ENCODE measurements at regions not wholly inside any gene's neighbourhood (a gene's known extent, or its start where the extent isn't known, plus 50 kb on each side); places are given as distances from the start of the nearest gene placed in this dataset.

DNA sequence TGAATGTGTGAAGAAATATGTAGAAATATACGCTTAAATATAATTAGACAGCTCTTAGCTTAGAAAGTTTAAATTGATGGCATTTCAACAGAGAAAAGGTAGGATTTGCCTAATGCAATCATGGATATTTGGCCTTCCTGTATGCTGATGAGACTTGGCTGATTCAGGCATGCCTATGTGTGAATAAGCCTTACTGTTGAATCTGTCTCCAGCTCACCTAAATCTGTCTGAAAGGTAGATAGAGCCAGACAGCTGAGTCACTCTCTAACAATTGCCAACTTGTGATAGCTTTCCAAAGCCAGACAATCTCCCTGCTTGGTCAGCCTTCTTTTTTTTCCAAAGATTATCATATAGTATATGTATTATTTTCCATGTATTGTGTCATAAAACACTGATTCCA lies 92.8 kb upstream of the FLRT2 start:
- no peak for TF ChIP-seq EZH2 (IDR thresholded peaks at IDR 0.05; ENCODE audit: borderline replicate concordance, low read length)
- TF ChIP-seq, protein P1, sequence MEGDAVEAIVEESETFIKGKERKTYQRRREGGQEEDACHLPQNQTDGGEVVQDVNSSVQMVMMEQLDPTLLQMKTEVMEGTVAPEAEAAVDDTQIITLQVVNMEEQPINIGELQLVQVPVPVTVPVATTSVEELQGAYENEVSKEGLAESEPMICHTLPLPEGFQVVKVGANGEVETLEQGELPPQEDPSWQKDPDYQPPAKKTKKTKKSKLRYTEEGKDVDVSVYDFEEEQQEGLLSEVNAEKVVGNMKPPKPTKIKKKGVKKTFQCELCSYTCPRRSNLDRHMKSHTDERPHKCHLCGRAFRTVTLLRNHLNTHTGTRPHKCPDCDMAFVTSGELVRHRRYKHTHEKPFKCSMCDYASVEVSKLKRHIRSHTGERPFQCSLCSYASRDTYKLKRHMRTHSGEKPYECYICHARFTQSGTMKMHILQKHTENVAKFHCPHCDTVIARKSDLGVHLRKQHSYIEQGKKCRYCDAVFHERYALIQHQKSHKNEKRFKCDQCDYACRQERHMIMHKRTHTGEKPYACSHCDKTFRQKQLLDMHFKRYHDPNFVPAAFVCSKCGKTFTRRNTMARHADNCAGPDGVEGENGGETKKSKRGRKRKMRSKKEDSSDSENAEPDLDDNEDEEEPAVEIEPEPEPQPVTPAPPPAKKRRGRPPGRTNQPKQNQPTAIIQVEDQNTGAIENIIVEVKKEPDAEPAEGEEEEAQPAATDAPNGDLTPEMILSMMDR (conservative IDR thresholded peaks at IDR 0.05 in 1 of 2, IDR thresholded peaks at IDR 0.05 in 1 of 2; ENCODE audit: extremely low read depth in 1 of 2, insufficient read depth in 1 of 2, low read depth in 1 of 2, low read length in 2 of 2), result no peak

Data from mammary epithelial cell (primary cell).